DMS 273 treated with DMSO at 0.1 percent for 48 hours (cell line): ENCODE measurements at regions not wholly inside any gene's neighbourhood (a gene's known extent, or its start where the extent isn't known, plus 50 kb on each side); places are given as distances from the start of the nearest gene placed in this dataset.
"Not testable (repeated sequence)": the region's sequence is repeated elsewhere in the genome, so short reads cannot be mapped to it uniquely, and the experiment has no call there.

Source experiments
- DNase-seq: peaks from one replicate; lab custom pipeline; 2025; lab: John Stamatoyannopoulos, UW

DNA sequence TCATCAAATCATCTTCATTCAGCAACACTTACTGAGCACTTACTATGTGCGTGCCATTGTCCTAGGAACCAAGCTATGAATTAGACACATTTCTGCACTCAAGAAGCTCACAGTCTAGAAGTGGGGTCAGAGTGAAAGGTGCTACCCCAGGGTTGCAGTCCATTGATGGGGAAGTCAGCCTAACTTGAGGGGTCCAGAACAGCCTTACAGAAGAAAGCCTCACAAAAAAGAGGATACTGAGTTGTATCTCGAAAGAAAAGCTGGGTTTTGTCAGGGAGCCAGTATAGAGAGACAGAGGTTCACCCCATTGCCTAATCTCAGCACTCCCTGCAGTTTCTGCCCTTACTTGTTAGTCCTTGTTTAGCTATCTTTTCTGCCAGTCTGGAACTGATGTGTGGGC, 153.1 kb upstream of the JUN start:
- no peak for DNase-seq

DNA sequence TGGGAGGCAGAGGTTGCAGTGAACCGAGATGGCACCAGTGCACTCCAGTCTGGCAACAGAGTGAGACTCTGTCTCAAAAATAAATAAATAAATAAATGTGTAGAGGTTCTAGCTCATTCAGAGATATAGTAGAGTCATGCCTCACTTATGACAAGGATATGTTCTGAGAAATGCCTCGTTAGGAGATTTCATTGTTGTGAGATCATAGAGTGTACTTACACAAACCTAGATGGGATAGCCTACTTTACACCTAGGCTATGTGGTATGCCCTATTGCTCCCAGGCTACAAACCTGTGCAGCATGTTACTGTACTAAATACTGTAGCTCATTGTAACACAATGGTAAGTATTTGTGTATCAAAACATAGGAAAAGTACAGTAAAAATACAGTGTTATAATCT, 155.3 kb upstream of the JUN start:
- DNase-seq = no peak

DNA sequence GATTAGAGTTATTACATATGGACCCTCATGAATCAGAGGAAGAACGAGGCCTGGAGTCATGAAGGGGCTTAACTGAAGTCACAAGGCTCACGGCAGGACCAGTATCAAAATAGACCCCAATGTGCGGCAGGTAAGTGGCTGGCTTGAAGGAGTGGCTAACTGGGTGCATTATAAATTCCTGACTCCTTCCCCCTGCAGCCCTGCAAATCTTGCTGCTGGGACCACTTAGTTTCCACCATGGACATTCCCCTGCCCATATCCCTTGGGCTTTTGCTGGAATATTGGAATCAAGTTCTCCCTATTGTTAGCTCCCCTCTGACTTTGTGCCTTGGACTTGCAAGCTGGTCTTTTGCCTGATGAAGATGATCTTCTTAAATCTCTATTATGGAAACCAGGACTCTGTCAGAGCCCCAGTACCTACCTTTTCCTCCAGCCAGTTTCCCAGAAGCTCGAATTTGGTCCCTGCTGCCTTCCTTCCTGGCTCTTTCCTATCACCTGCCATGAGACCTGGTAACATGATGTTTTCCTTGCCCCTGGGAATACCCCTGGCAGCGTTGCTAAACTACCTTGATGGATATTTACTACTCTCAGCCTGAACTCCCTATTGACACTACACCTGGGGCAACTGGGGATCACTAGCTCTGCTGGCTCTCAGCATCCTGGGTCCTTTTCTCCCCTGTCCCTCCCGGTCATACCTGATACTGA, 156.0 kb upstream of the JUN start:
- DNase-seq = no peak

DNA sequence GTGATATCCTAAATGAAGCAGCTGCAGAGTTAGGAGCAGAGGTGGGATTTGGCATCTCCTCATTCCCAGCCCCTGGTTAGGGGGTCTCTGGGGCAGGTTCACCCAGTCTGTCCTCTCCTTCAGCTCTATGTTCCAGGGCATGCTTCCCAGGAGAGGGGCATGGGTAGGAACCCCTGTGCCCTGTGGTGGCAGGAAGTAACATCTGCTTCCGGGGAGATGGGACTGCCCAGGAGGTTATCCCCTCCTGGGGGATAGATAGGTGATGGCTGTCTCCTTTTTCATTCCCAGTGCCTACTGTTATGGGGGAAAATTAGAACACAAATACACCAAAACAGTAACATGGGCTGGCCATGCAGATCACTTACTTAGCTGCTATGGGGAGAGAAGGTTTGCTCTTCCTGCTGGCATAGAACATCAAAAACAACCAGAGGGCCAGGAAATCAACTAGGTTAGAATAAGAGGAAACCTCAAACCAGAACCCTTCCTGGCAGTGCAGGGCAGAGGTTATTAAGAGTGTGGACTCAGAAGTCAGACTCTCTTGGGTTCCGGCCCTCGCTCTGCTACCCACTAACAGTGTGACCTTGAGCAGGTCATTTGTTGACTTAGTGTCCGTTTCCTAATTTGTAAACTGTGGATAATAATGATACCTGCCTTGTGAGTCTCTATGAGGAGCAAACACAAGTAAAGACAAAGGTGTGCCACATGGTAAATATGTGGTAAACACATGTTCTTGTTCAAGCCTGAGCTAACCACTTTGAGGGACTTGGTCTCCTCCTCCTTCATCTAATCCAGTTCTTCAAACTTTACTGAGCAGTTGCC, 157.8 kb upstream of the JUN start:
- DNase-seq = no peak

DNA sequence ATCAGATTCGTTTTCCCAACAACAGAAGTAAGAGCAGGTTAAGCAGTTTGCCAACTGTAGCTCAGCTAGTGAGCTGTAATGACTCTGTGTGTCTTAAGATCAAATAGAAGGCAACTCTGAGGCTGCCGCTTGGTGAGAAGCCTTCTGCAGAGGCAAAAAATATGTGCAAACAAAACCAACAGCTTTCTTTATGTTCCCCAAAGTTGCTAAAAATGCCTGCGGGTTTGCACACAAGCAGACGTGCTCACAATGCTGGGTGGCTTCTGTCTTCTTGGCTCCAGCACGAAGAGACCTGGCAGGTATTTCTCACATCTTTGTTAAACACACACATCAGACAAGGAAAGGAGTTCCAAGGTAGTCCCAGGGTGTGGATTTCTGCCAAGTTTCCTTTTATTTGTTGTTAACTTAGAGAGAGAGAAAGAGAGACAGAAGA, 158.9 kb upstream of the JUN start:
- DNase-seq = no peak

DNA sequence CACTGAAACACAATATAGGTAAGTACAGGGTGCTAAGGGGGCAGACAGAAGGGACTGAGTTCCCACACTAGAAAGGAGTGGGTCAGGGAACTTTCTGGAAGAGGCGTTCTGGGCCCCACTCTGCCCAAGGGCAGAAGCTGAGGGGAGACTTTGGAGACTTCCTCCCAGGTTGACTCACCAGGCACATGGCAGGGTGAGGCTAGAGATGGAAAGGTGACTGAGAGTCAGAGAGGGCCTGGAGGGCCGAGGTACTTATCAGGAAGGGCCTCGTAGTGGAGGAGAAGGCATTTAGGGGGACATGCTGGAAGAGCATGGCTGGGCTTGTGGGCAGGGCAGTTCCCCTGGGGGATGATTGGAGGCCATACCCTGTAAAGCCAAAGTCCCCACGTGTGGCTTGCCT, 159.9 kb upstream of the JUN start:
- no peak for DNase-seq

DNA sequence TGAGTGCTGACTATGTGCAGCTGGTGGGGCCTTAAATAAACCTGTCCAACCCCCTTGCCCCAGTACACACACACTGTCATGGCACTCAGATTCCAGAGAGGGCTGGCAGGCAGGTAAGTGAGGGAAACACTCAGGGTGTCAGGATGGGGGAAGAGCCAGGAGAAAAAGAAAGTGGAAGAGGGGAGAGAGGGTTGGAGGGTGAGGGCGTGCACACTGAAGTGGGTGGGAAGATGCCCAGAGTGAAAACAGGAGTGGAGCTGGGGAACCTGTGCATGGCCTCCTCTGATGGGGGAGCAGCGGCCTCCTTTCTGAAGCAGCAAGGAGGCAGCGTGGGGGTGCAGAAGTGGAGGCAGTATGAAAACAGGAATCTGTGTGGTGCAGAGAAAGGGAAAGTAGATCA, 160.6 kb upstream of the JUN start:
- no peak for DNase-seq

DNA sequence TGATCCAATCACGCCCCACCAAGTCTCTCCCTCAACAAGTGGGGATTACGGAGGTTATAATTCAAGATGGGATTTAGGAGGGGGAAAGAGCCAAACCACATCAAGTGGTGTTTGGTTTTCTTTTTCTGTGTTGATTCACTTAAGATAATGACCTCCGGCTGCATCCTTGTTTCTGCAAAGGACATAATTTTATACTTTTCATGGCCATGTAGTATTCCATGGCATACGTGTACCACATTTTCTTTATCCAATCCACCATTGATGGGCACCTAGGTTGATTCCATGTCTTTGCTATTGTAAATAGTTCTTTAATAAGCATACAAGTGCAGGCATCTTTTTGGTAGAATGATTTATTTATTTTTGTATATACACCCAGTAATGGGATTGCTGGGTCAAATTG, 162.5 kb upstream of the JUN start:
- no peak for DNase-seq

DNA sequence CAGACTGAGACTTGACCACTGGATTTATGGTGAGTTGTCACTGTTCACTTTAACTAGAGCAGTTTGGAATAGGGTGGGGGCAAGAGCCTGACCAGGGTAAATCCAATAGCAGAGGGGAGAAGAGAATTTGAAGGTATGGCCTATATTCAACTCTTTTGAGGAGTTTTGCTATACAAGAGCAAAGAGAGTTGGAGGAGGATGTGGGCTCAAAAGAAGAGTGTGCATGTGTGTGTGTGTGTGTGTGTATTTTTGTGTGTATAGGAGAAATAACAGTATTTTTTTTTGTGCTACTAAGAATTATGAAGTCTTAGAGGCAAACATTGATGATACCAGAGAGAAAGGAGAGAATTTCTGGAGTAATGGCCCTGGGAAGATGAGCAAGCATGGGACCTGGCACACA, 164.8 kb upstream of the JUN start:
- DNase-seq = no peak

DNA sequence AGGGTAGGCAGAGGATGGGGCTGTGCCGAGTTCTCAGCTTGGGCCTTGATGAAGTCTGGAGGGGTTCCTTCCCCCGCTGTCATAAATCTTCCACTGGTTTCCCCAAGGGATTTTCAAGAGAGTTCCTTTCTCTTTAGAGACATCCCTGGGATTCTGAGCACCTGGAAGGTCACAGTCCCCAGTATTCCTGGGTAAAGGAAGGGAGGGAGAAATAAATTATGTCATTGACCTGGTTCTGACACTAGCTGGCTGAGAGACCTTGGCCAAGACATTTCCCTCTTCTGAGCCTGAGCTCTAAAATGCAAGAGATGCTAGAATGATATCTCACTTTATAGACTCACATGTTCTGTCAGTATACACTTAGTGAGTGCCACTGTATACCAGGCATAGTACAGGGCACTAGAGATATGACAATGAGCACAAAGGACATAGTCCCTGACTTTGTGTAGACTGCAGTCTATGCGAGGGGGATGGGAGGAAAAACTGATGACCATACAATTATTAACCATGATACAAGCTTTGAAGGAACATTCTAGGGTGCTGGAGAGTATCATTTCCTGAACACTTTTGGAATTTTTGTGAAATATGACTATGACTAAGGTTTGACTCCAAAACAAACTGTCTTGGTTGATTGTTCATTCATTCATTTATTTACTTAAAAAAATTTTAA, 165.8 kb upstream of the JUN start:
- no peak for DNase-seq

DNA sequence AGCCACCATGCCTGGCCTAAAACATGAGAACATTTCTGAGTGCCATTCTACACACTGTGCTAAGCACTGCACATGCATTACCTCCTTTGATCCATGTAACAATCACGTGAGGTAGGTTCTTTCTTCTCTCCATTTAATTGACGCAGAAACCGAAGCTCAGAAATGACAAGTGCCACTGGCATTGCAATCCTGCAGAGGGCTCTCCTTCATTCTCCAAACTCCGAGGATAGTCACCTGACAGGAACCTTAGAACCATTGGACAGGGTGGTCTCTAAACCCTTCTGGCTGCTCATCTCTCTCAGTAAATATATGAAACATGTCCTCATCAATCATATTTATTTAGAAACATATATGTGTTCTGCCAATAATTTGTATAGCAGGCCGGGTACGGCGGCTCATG, 167.1 kb upstream of the JUN start:
- no peak for DNase-seq

DNA sequence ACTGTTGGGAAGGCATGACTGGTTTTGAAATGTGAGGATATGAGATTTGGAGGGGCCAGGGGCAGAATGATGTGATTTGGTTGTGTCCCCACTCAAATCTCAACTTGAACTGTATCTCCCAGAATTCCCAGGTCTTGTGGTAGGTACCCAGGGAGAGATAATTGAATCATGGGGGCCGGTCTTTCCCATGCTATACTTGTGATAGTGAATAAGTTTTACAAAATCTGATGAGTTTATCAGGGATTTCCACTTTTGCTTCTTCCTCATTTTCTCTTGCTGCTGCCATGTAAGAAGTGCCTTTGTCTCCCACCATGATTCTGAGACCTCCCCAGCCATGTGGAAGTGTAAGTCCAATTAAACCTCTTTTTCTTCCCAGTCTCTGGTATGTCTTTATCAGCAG, 170.1 kb upstream of the JUN start:
- not testable (repeated sequence) for DNase-seq

DNA sequence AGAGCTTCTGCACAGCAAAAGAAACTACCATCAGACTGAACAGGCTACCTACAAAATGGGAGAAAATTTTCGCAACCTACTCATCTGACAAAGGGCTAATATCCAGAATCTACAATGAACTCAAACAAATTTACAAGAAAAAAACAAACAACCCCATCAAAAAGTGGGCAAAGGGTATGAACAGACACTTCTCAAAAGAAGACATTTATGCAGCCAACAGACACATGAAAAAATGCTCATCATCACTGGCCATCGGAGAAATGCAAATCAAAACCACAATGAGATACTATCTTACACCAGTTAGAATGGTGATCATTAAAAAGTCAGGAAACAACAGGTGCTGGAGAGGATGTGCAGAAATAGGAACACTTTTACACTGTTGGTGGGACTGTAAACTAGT, 179.4 kb upstream of the JUN start:
- DNase-seq = not testable (repeated sequence)

DNA sequence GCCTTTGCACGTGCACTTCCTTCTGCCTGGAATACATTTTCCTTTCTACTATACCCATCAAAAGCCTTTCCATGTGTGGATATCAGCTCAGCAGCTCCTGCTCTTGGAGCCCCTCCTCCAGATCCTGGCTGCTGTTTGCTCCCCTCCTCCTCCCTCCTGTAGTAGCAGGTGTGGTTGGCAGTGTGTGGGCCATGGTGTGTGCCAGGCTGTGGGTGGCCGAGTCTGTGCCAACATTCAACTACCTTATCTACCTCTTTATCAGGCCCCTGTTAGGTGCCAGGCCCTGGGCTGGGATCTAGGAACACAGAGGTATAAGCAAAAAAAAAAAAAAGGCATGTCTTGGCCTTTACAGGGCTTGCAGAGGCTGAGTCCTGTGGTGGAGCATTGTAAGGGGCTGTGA, 180.6 kb upstream of the JUN start:
- DNase-seq = no peak

DNA sequence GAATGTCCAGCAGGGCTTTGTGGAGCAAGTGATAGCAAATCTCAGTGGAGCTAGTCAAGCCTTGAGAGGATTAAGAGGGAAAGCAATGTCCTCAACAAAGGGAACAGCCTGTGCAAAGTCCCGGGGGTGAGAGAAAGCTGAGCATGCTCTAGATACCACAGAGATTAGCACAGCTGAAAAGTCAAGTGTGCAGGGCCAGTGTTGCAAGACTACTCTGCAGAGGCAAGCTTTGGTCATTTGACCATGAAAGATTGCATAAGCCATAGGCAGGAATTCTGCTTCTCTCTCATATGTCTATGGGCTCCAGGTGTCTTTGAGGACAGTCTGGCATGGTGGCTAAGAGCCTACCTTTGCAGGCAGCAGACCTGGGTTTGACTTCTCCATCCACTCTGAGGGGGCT, 181.0 kb upstream of the JUN start:
- no peak for DNase-seq

DNA sequence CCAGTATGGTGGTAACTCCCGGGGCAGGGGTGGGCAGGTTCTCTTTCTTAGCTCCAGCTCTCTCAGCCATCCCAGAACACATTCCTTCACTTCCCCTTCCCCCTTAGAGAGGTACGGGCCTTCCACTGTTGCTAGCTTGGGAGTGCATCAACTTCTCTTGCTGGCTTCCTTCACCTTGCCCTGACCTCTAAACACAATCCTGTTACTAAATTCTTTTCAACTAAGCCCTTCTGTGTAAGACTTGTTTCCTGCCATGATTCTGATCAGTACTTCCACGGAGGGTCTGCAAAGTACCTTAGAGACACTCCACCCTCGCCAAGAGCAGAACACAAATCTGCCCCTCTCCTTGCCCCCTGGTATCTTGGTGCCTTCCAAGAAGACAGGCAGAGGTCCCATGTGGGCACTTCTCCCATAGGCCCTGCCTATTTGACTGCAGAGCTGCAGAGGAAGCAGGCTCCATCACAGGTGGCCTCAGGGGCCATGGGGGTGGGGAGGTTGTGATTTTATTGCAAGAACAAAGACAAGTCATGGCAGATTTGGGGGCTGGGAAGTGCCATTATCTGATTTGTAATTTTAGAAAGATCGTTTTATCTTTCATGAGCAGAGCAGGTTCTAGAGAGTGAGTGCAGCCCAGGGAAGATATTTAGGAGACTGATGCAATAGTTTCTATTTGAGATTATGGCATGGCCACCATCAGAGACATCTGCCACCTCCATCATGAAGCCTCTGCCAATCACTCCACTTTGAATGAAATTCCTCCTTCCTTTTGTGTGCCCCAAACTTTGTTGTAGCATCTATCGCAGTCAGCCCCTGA, 182.5 kb upstream of the JUN start:
- no peak for DNase-seq

DNA sequence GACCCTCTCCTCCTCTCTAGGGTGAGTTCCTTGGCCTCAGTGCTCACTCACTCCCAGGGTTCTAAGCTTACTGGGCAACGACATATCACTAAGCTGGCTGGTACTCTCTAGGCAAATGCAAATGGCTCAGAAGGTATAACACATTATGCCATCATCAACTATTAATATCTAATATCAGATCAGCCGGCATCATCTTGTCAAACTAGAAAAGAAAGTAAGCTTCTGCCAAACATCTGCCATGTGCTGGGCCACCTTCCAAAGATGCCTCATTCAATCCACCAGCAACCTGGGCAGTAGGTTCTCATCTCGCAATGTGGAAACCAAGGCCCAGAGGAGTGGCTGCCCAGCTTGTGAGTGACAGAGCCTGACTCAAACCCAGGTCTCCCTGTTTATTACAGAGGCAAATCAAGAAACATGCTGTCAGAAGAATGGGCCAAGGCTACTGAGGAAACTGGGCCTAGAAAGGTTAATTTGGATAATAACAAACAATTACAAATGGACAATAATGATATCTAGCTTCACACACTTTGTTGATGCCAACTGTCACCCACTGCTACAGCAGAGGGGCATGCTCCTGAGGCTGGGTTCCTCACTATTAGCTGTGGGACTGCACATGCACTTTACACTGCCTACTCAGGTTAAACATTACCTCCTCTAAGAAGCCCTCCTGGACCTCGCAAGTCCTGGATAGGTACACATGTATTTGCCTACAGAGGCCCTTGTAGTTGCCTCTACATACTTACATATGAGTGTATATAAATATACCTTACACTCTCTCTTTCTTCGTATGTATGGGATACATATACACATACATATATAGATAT, 183.3 kb upstream of the JUN start:
- DNase-seq = no peak

DNA sequence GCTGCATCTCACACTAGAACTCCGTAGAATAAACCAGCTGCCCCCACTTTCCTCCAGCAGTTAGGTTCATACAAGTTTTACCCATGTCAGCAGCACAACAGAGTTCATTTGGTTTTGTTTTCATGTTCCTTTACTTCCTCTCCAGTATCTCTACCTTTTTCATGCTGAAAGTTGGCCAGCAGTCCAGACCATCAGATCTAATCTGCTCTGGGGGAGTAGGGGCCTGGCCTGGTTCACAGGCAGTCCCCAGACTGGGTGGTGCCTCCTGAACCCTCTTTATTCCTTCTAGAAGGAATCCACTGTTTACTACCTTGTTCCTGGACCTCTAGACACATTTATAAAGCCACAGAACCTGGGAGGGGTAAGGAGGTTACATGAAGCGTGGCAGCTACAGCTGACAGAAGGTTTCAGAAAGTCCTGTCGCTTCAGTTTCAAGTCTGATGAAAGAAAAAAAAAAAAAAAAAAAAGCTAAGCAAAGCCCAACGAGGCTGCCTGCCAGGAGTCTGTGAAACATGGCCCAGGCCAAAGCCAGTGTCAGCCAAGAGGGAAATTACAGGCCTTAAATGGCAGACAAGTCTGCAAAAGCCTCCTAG, 184.6 kb upstream of the JUN start:
- peak; percentile 19 for DNase-seq

DNA sequence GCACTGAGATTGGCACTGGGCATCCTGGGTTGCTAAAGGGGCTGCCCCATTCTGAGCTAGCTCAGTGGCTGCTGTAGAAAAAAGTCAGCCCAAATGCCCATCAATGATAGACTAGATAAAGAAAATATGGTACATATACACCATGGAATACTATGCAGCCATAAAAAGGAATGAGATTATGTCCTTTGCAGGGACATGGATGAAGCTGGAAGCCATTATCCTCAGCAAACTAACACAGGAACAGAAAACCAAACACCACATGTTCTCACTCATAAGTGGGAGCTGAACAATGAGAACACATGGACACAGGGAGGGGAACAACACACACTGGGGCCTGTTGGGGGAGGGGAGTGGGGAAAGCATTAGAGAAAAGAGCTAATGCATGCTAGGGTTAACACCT, 185.3 kb upstream of the JUN start:
- not testable (repeated sequence) for DNase-seq

DNA sequence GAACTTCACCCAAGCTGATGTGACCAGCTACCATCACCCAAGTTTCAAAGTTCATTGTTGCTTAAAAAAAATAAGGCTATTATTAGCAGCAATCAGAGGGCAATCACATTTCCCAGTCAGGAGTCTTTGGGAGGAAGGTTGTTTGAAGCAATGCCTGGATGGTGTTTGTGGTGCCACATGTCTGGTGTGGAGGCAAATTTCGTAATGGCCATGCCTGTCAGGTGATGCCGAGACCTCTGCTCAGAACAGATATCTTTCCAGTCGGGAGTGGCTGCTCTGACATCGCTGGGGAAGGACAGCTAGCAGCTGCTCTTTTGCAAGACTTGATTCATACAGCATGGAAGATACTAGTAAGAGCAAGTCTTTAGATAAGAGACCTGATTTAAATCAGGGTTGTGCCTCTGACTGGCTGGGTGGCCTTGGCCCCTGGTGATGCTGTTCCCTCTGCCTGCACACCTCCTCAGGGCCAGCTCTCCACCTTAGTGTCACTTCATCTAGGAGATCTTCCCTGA, 187.8 kb upstream of the JUN start:
- no peak for DNase-seq

DNA sequence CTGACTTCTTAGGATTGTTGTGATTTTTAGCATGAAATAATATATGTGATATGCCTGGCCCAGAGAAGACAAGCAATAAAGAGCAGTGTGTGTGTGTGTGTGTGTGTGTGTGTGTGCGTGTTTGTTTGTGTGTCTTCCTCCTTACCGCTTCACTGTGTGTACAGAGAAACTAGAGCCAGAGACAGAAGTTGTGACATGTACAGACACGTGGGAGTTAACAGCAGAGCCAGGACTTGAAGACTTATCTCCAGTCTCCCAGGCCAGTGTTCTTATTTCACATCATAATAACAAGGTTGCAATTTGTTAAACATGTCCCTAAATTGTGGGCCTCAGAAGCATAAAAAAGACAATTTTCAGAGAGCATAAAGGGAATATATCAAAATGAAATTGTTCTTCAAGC, 192.0 kb upstream of the JUN start:
- DNase-seq = no peak
